ENCODE measurements at regions not wholly inside any gene's neighbourhood (a gene's known extent, or its start where the extent isn't known, plus 50 kb on each side); places are given as distances from the start of the nearest gene placed in this dataset.
A peak's percentile ranks its signal among the peaks of the same experiment; 100 is the strongest.

- DNase-seq (ENCODE audit: low read depth, low spot score) (peak; percentile 71), ATAC-seq (peak; percentile 31)
- no peaks in the 10 kb centered on the region for H3K36me3 ChIP-seq (ENCODE audit: control insufficient read depth in 1 of 2, insufficient read depth in 2 of 2, low read length in 2 of 2)
- RAD21 ChIA-PET (ENCODE audit: low non-redundant PET in 1 of 2, low total read pairs in 2 of 2, uncharacterized antibody in 2 of 2, unreplicated experiment in 2 of 2): interaction anchor here (0.7 to 0.9 kb wide), 3 partner anchors 25 to 115 kb away, joined by 3 to 4 read pairs (median 3); no protein-coding TSS in a partner anchor
- H3K4me1 ChIP-seq (ENCODE audit: control insufficient read depth in 1 of 2, insufficient read depth in 2 of 2, low read length in 2 of 2): peaks cover 54 to 79% of the 10 kb centered on the region in 2 experiments
- peak overlapping the region; percentile 82 for H3K9ac ChIP-seq (ENCODE audit: low read length)
- no peaks in the 10 kb centered on the region for H3K9me3 ChIP-seq (ENCODE audit: control insufficient read depth in 1 of 2, insufficient read depth in 1 of 2, low read depth in 1 of 2, low read length in 2 of 2)
- no peaks in the 10 kb centered on the region for H3K79me2 ChIP-seq (ENCODE audit: insufficient read depth, low read length)
- H2AFZ ChIP-seq (ENCODE audit: low read depth, low read length, poor library complexity, severe bottlenecking): no peak overlapping the region
- peak overlapping the region; percentile 29 to 42 for H3K4me3 ChIP-seq (replicated peaks in 1 of 2; ENCODE audit: low read depth in 1 of 2, low read length in 2 of 2)
- H3K4me2 ChIP-seq (ENCODE audit: low read length): peak overlapping the region; percentile 82
- TF ChIP-seq ZFX (IDR thresholded peaks at IDR 0.05) (0 out of 2 replicates have a peak, but pooled peaks have one; percentile 6), EZH2phosphoT487 (IDR thresholded peaks at IDR 0.05; ENCODE audit: borderline replicate concordance) (no peak), SRF (IDR thresholded peaks at IDR 0.05; ENCODE audit: low read depth) (no peak), POLR2AphosphoS5 (IDR thresholded peaks at IDR 0.05; ENCODE audit: low read depth, low read length) (peak; percentile 41), SP1 (IDR thresholded peaks at IDR 0.05; ENCODE audit: low read depth) (no peak), YY1 (IDR thresholded peaks at IDR 0.05; ENCODE audit: extremely low read depth, insufficient replicate concordance, low read depth, low read length) (no peak), POLR2A (IDR thresholded peaks at IDR 0.05; ENCODE audit: borderline replicate concordance, extremely low read depth, insufficient read depth, insufficient read length) (peak; percentile 9), EGR1 (IDR thresholded peaks at IDR 0.05; ENCODE audit: low read depth) (no peak), MAX (IDR thresholded peaks at IDR 0.05) (no peak), TCF7L2 (IDR thresholded peaks at IDR 0.05; ENCODE audit: borderline replicate concordance, extremely low read depth, insufficient read depth, insufficient read length) (peak; percentile 51), ZNF274 (IDR thresholded peaks at IDR 0.05; ENCODE audit: low read depth, low read length) (no peak)
- TF ChIP-seq, protein P1, sequence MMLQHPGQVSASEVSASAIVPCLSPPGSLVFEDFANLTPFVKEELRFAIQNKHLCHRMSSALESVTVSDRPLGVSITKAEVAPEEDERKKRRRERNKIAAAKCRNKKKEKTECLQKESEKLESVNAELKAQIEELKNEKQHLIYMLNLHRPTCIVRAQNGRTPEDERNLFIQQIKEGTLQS (IDR thresholded peaks at IDR 0.05): no peak
- no peaks in the 10 kb centered on the region for H3K27me3 ChIP-seq (ENCODE audit: insufficient read depth, low read length)
- intact Hi-C loops (cut with micrococcal nuclease): loop anchor here (5.0 kb wide), 3 partner anchors 93 to 108 kb away; partner anchors contain the start of gene ARF6
- H3K27ac ChIP-seq (ENCODE audit: low read depth, low read length): peak overlapping the region; percentile 90
- POLR2A ChIA-PET: interaction anchor here (0.6 to 3.8 kb wide), 12 partner anchors 10 to 148 kb away, joined by 3 to 26 read pairs (median 3); partner anchors contain the start of gene NEMF
- H3K9me2 ChIP-seq (ENCODE audit: insufficient read depth): no peaks in the 10 kb centered on the region
- BruUV-seq (replicated peaks): no TSS peak
- CTCF ChIA-PET: interaction anchor here (1.1 to 2.6 kb wide), 4 partner anchors 133 to 148 kb away, joined by 3 to 10 read pairs (median 4); partner anchors contain the start of gene NEMF
- no peaks in the 10 kb centered on the region for H4K20me1 ChIP-seq (ENCODE audit: insufficient read depth)
Measured at GRCh38 chr14:50000380-50001150, 107.7 kb downstream of the ARF6 start.
